Skeletal muscle cell (primary cell): ENCODE measurements at regions not wholly inside any gene's neighbourhood (a gene's known extent, or its start where the extent isn't known, plus 50 kb on each side); places are given as distances from the start of the nearest gene placed in this dataset.
A peak's percentile ranks its signal among the peaks of the same experiment; 100 is the strongest.
"Not testable (repeated sequence)": the region's sequence is repeated elsewhere in the genome, so short reads cannot be mapped to it uniquely, and the experiment has no call there.

Experiments used
- DNase-seq: peaks from one replicate; pipeline ENCODE4 v3.0.0-alpha.2; 2010; ENCODE audit warnings: low read depth
- H3K4me3 ChIP-seq: 2 replicates; pipeline ENCODE4 v1.5.1; 2011; ENCODE audit warnings: low read depth, mild to moderate bottlenecking, control low read depth, low read length, moderate library complexity

- no peak overlapping the region for H3K4me3 ChIP-seq
- DNase-seq = no peak
Measured at GRCh38 chr14:55912344-55912743, 205.9 kb upstream of the PELI2 start.

GRCh38 chr14:55913324-55914025, 204.7 kb upstream of the PELI2 start:
- peak; percentile 66 for DNase-seq
- H3K4me3 ChIP-seq = no peak overlapping the region

- DNase-seq = no peak
Measured at GRCh38 chr14:55914771-55915170, 203.4 kb upstream of the PELI2 start.

GRCh38 chr14:55915456-55915855, 202.8 kb upstream of the PELI2 start:
- H3K4me3 ChIP-seq = no peak overlapping the region
- no peak for DNase-seq

More at GRCh38 chr14:55914771-55915170, 203.4 kb upstream of the PELI2 start:
- no peak overlapping the region for H3K4me3 ChIP-seq

- H3K4me3 ChIP-seq, DNase-seq: not testable (repeated sequence)
Measured at GRCh38 chr14:55919800-55920199, 198.4 kb upstream of the PELI2 start.

- no peak for DNase-seq
- H3K4me3 ChIP-seq = no peak overlapping the region
Measured at GRCh38 chr14:55921511-55921910, 196.7 kb upstream of the PELI2 start.

- no peak overlapping the region for H3K4me3 ChIP-seq
- DNase-seq = no peak
Measured at GRCh38 chr14:55926007-55926406, 192.2 kb upstream of the PELI2 start.

- no peak overlapping the region for H3K4me3 ChIP-seq
- DNase-seq = no peak
Measured at GRCh38 chr14:55927028-55927427, 191.2 kb upstream of the PELI2 start.

- H3K4me3 ChIP-seq = no peak overlapping the region
- DNase-seq = no peak
Measured at GRCh38 chr14:55928276-55928675, 189.9 kb upstream of the PELI2 start.

GRCh38 chr14:55929136-55929535, 189.1 kb upstream of the PELI2 start:
- no peak overlapping the region for H3K4me3 ChIP-seq
- no peak for DNase-seq

- H3K4me3 ChIP-seq = no peak overlapping the region
- DNase-seq = no peak
Measured at GRCh38 chr14:55930016-55930784, 188.0 kb upstream of the PELI2 start.

- no peak overlapping the region for H3K4me3 ChIP-seq
- no peak for DNase-seq
Measured at GRCh38 chr14:55936691-55937090, 181.5 kb upstream of the PELI2 start.

- no peak overlapping the region for H3K4me3 ChIP-seq
- peak; percentile 5 for DNase-seq
Measured at GRCh38 chr14:55938249-55938791, 179.9 kb upstream of the PELI2 start.

- DNase-seq = no peak
- no peak overlapping the region for H3K4me3 ChIP-seq
Measured at GRCh38 chr14:55942076-55942654, 176.0 kb upstream of the PELI2 start.

GRCh38 chr14:55942826-55943225, 175.4 kb upstream of the PELI2 start:
- no peak overlapping the region for H3K4me3 ChIP-seq
- no peak for DNase-seq

- DNase-seq = no peak
- no peak overlapping the region for H3K4me3 ChIP-seq
Measured at GRCh38 chr14:55944757-55945156, 173.5 kb upstream of the PELI2 start.

GRCh38 chr14:55946231-55946630, 172.0 kb upstream of the PELI2 start:
- DNase-seq = no peak
- no peak overlapping the region for H3K4me3 ChIP-seq

- no peak overlapping the region for H3K4me3 ChIP-seq
- no peak for DNase-seq
Measured at GRCh38 chr14:55948399-55948798, 169.8 kb upstream of the PELI2 start.

- H3K4me3 ChIP-seq = no peak overlapping the region
- no peak for DNase-seq
Measured at GRCh38 chr14:55949708-55950107, 168.5 kb upstream of the PELI2 start.

- no peak for DNase-seq
- H3K4me3 ChIP-seq = no peak overlapping the region
Measured at GRCh38 chr14:55950135-55950534, 168.1 kb upstream of the PELI2 start.
